HFFc6 (cell line): ENCODE measurements at regions not wholly inside any gene's neighbourhood (a gene's known extent, or its start where the extent isn't known, plus 50 kb on each side); places are given as distances from the start of the nearest gene placed in this dataset.

Experiments used
- DNase-seq: peaks from one replicate; pipeline ENCODE4 v3.0.0-alpha.2; 2018
- H3K27ac Mint-ChIP-seq: 2 replicates; pipeline ENCODE4 v1.8.0; 2020; ENCODE audit warnings: mild to moderate bottlenecking, mixed read lengths
- H3K27me3 Mint-ChIP-seq: 2 replicates; pipeline ENCODE4 v1.8.0; 2021; ENCODE audit warnings: mild to moderate bottlenecking, moderate library complexity, mixed read lengths; ENCODE audit not compliant: insufficient read depth
- H3K36me3 Mint-ChIP-seq: 2 replicates; pipeline ENCODE4 v1.8.0; 2021; ENCODE audit warnings: low read depth, mixed read lengths
- H3K4me1 Mint-ChIP-seq: 2 replicates; pipeline ENCODE4 v1.8.0; 2020; ENCODE audit warnings: low read depth, mixed read lengths
- H3K4me3 Mint-ChIP-seq: 2 replicates; pipeline ENCODE4 v1.8.0; 2020; ENCODE audit warnings: mild to moderate bottlenecking, moderate library complexity, mixed read lengths
- H3K9me3 Mint-ChIP-seq: 2 replicates; pipeline ENCODE4 v1.8.0; 2020; ENCODE audit warnings: mild to moderate bottlenecking, mixed read lengths
- TF ChIP-seq, protein P1 (sequence below): fragments of 200-600 bp; sonication (generic); IDR thresholded peaks from 2 replicates; pipeline ENCODE4 v1.5.0; 2021; ENCODE audit warnings: antibody characterized with exemption, mild to moderate bottlenecking

- no peak overlapping the region for H3K27ac Mint-ChIP-seq
- H3K4me1 Mint-ChIP-seq = peaks cover 6% of the 10 kb centered on the region
- peaks cover 14% of the 10 kb centered on the region for H3K9me3 Mint-ChIP-seq
- peaks cover 13% of the 10 kb centered on the region for H3K36me3 Mint-ChIP-seq
- peaks cover 2% of the 10 kb centered on the region; the same call in 1 of the 2 replicates for H3K27me3 Mint-ChIP-seq
- TF ChIP-seq, protein P1, sequence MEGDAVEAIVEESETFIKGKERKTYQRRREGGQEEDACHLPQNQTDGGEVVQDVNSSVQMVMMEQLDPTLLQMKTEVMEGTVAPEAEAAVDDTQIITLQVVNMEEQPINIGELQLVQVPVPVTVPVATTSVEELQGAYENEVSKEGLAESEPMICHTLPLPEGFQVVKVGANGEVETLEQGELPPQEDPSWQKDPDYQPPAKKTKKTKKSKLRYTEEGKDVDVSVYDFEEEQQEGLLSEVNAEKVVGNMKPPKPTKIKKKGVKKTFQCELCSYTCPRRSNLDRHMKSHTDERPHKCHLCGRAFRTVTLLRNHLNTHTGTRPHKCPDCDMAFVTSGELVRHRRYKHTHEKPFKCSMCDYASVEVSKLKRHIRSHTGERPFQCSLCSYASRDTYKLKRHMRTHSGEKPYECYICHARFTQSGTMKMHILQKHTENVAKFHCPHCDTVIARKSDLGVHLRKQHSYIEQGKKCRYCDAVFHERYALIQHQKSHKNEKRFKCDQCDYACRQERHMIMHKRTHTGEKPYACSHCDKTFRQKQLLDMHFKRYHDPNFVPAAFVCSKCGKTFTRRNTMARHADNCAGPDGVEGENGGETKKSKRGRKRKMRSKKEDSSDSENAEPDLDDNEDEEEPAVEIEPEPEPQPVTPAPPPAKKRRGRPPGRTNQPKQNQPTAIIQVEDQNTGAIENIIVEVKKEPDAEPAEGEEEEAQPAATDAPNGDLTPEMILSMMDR = no peak
- DNase-seq = no peak
- H3K4me3 Mint-ChIP-seq = no peak overlapping the region
Observed at GRCh38 chr6:100126790-100127484, 132.9 kb upstream of the MCHR2 start.

GRCh38 chr6:100121854-100122609 is 128.0 kb upstream of the MCHR2 start:
- no peak for DNase-seq
- TF ChIP-seq, protein P1 = no peak
- Mint-ChIP-seq H3K4me3 (no peak overlapping the region), H3K4me1 (peaks cover 24% of the 10 kb centered on the region), H3K36me3 (no peaks in the 10 kb centered on the region), H3K27ac (no peak overlapping the region), H3K27me3 (peaks cover 2% of the 10 kb centered on the region; the same call in 1 of the 2 replicates), H3K9me3 (no peaks in the 10 kb centered on the region)

DNA sequence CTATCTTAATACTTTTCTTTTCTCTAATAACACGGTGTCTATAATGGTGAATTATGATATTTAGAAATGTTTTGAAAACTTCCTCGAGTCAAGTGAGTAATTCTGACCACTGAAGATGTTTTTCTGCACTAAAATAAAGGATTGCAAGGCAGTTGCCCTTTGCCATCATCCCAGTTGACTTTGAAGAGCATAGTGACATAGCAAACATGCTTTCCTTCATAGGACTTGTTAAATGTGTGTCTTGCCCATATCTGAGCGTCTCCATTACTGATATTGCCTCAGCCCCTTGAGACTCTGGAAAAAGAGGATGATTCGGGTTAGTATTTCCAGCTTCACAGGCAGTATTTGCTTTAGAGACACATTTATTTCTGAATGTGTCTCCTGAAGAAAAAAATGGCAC is 125.2 kb upstream of the MCHR2 start:
- Mint-ChIP-seq H3K4me1 (peaks cover 34% of the 10 kb centered on the region), H3K27me3 (no peaks in the 10 kb centered on the region), H3K9me3 (no peaks in the 10 kb centered on the region), H3K36me3 (no peaks in the 10 kb centered on the region), H3K4me3 (no peak overlapping the region), H3K27ac (no peak overlapping the region)
- no peak for DNase-seq
- TF ChIP-seq, protein P1 = no peak

- H3K4me1 Mint-ChIP-seq = peaks cover 34% of the 10 kb centered on the region
Observed at GRCh38 chr6:100118301-100118700, 124.3 kb upstream of the MCHR2 start.

DNA sequence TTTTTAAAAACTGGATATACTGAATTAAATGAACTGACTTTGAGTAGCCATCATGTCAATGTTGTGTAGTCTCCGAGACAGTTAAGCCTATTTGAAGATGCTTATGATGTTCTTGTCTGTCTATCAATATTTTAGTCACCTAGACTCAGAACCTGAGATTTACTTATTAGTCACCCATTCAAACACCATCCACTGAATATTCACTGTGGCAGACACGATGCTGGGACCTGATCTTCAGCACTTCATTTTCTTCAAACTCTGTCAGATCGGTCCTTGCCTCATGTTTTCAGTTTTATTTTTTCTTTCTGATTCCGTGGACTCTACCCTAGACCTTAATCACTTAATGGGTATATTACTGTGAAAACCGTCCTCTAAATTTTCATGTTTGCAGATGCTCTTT is 123.7 kb upstream of the MCHR2 start:
- Mint-ChIP-seq H3K36me3 (no peaks in the 10 kb centered on the region), H3K9me3 (no peaks in the 10 kb centered on the region), H3K4me3 (no peak overlapping the region), H3K27me3 (no peaks in the 10 kb centered on the region), H3K4me1 (peaks cover 34% of the 10 kb centered on the region), H3K27ac (no peak overlapping the region)
- TF ChIP-seq, protein P1 = no peak
- DNase-seq = no peak

More at GRCh38 chr6:100118301-100118700, 124.3 kb upstream of the MCHR2 start:
- Mint-ChIP-seq H3K27ac (no peak overlapping the region), H3K4me3 (no peak overlapping the region), H3K27me3 (no peaks in the 10 kb centered on the region), H3K36me3 (no peaks in the 10 kb centered on the region), H3K9me3 (no peaks in the 10 kb centered on the region)
- DNase-seq = no peak
- TF ChIP-seq, protein P1 = no peak
